ENCODE measurements at regions not wholly inside any gene's neighbourhood (a gene's known extent, or its start where the extent isn't known, plus 50 kb on each side); places are given as distances from the start of the nearest gene placed in this dataset.

DNA sequence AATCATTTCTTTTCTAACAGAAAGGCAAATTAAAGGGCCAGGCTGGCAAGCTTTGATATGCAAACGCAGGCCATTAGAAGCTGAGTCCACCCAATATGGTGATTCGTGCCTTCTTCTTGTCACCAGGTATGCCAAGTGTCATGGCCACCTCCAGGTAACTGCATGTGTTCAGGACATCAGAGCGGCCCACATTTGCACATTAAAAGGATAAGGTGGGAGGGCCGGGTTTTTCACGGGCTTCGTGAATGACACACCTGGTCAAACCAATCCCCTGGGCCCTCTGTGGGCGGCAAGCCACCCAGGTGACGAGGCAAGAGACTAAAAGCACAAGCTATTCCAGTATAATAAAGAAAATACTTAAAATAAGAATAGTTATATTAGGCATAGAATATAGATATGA lies 75.9 kb upstream of the TSPAN11 start:
- Histone ChIP-seq H3K36me3 (no peaks in the 10 kb centered on the region), H3K9me3 (no peaks in the 10 kb centered on the region), H3K4me1 (peaks cover 5% of the 10 kb centered on the region), H3K27ac (no peak overlapping the region), H3K4me3 (no peak overlapping the region), H3K27me3 (no peaks in the 10 kb centered on the region)
- intact Hi-C loops (cut with DNase I), result loop anchor here (10.0 kb wide), 1 partner anchor 134 kb away; no protein-coding TSS in a partner anchor
- TF ChIP-seq, protein P1, sequence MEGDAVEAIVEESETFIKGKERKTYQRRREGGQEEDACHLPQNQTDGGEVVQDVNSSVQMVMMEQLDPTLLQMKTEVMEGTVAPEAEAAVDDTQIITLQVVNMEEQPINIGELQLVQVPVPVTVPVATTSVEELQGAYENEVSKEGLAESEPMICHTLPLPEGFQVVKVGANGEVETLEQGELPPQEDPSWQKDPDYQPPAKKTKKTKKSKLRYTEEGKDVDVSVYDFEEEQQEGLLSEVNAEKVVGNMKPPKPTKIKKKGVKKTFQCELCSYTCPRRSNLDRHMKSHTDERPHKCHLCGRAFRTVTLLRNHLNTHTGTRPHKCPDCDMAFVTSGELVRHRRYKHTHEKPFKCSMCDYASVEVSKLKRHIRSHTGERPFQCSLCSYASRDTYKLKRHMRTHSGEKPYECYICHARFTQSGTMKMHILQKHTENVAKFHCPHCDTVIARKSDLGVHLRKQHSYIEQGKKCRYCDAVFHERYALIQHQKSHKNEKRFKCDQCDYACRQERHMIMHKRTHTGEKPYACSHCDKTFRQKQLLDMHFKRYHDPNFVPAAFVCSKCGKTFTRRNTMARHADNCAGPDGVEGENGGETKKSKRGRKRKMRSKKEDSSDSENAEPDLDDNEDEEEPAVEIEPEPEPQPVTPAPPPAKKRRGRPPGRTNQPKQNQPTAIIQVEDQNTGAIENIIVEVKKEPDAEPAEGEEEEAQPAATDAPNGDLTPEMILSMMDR (IDR thresholded peaks at IDR 0.05), result no peak
- TF ChIP-seq POLR2AphosphoS5 (IDR thresholded peaks at IDR 0.05; ENCODE audit: insufficient read depth in 1 of 2, low read depth in 1 of 2), result no peak
- TF ChIP-seq POLR2A (IDR thresholded peaks at IDR 0.05), result no peak
- no peak for DNase-seq (ENCODE audit: extremely low spot score in 2 of 2)

DNA sequence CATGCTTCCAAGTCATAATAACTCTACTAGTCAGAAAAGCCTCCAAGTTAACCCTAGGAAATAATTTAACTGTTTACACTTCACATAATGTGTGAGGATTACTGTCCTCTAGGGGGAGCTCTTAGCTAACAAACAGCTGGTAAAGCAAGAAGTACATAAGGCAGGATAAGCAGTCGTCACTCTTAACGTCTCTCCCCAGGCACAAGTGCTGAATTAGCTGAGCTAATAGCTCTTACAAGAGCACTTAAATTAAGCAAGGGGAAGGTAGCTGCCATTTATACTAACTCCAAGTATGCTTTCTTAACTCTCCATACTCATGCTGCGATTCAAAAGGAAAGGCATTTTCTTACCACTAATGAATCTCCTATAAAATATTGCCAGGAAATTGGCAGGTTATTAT lies 79.3 kb upstream of the TSPAN11 start:
- H3K27ac ChIP-seq, result no peak overlapping the region
- no peaks in the 10 kb centered on the region for H3K27me3 ChIP-seq
- H3K4me1 ChIP-seq, result peaks cover 5% of the 10 kb centered on the region
- H3K9me3 ChIP-seq, result no peaks in the 10 kb centered on the region
- no peak overlapping the region for H3K4me3 ChIP-seq
- DNase-seq (ENCODE audit: extremely low spot score in 2 of 2), result no peak
- no peak for TF ChIP-seq POLR2AphosphoS5 (IDR thresholded peaks at IDR 0.05; ENCODE audit: insufficient read depth in 1 of 2, low read depth in 1 of 2)
- TF ChIP-seq, protein P1 (IDR thresholded peaks at IDR 0.05), result peak; percentile 41 to 55 (median 43)
- intact Hi-C loops (cut with DNase I), result loop anchor here (10.0 kb wide), 1 partner anchor 428 kb away; no protein-coding TSS in a partner anchor
- no peaks in the 10 kb centered on the region for H3K36me3 ChIP-seq

DNA sequence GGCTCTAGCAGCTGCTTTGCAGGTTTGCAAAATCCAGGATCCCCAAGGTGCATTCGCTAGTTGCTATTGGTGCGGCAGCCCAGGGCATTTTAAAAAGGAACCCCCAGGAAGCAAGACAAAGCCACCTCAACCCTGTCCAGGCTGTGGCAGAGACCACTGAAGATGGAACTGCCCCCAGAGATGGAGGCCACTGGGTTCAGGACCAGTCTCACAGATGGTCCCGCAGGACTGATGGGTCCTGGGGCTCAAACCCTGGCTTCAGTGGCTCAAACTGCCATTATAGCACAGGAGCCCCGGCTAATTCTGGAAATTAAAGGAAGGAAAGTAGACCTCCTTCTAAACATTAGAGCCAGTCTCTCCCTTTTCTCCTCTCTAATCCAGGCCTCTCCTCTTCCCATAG lies 79.8 kb upstream of the TSPAN11 start:
- Histone ChIP-seq H3K9me3 (no peaks in the 10 kb centered on the region), H3K27ac (no peak overlapping the region), H3K4me1 (peaks cover 4% of the 10 kb centered on the region), H3K27me3 (no peaks in the 10 kb centered on the region), H3K36me3 (no peaks in the 10 kb centered on the region), H3K4me3 (no peak overlapping the region)
- DNase-seq (ENCODE audit: extremely low spot score in 2 of 2), result peak in 1 of 2 donors; percentile 49
- no peak for TF ChIP-seq POLR2A (IDR thresholded peaks at IDR 0.05)
- TF ChIP-seq, protein P1 (IDR thresholded peaks at IDR 0.05), result no peak
- TF ChIP-seq POLR2AphosphoS5 (IDR thresholded peaks at IDR 0.05; ENCODE audit: insufficient read depth in 1 of 2, low read depth in 1 of 2), result no peak
- intact Hi-C loops (cut with DNase I), result loop anchor here (10.0 kb wide), 1 partner anchor 428 kb away; no protein-coding TSS in a partner anchor

DNA sequence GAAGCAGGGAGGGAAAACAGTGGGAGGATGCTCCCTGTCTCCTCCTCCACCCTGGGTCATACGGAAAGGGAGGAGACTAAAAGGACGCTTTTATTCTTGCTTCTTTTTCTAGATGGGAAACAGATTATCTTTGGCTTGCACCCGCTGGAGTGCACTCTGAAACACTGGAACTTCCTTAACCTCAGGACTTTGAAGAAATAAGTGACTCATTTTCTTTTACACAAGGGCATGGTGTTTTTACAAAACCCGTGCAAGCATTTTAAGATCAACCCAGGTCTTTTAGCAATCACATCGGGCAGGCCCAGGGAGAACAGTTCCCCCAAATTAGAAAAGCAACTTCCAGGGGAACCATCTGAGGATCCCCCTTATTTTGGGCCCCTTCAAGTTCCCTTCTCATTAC lies 80.9 kb upstream of the TSPAN11 start:
- intact Hi-C loops (cut with DNase I), result loop anchor here (10.0 kb wide), 1 partner anchor 429 kb away; no protein-coding TSS in a partner anchor
- no peaks in the 10 kb centered on the region for H3K36me3 ChIP-seq
- no peak overlapping the region for H3K27ac ChIP-seq
- no peaks in the 10 kb centered on the region for H3K27me3 ChIP-seq
- no peak overlapping the region for H3K4me3 ChIP-seq
- no peak for DNase-seq (ENCODE audit: extremely low spot score in 2 of 2)
- H3K4me1 ChIP-seq, result no peaks in the 10 kb centered on the region
- no peaks in the 10 kb centered on the region for H3K9me3 ChIP-seq
- TF ChIP-seq POLR2A (IDR thresholded peaks at IDR 0.05) (no peak), POLR2AphosphoS5 (IDR thresholded peaks at IDR 0.05; ENCODE audit: insufficient read depth in 1 of 2, low read depth in 1 of 2) (no peak)
- TF ChIP-seq, protein P1 (IDR thresholded peaks at IDR 0.05), result no peak

DNA sequence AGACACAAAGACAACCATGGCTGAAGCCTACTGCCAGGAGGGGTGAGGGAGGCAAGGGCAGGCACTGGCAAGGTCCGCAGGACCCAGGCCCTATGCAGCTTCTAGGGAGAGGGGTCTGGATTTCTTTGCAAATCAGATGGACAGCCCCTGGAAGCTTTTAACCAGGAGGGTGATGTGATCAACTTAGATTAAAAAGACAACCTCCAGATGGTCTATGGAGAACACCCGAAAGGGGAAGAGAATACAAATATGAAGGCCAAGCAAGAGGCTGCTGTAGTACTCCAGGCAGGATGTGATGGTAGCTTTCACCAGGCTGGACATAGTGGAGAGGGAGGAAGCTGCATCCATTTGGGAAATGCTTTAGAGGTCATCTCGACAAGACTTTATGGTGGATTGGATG lies 83.3 kb upstream of the TSPAN11 start:
- intact Hi-C loops (cut with DNase I), result loop anchor here (10.0 kb wide), 1 partner anchor 432 kb away; no protein-coding TSS in a partner anchor

More for the DNA sequence above, 83.3 kb upstream of the TSPAN11 start:
- Histone ChIP-seq H3K4me3 (no peak overlapping the region), H3K36me3 (no peaks in the 10 kb centered on the region), H3K4me1 (no peaks in the 10 kb centered on the region), H3K27me3 (no peaks in the 10 kb centered on the region), H3K27ac (no peak overlapping the region), H3K9me3 (no peaks in the 10 kb centered on the region)
- TF ChIP-seq, protein P1 (IDR thresholded peaks at IDR 0.05), result no peak
- TF ChIP-seq POLR2A (IDR thresholded peaks at IDR 0.05) (no peak), POLR2AphosphoS5 (IDR thresholded peaks at IDR 0.05; ENCODE audit: insufficient read depth in 1 of 2, low read depth in 1 of 2) (no peak)
- DNase-seq (ENCODE audit: extremely low spot score in 2 of 2), result peak in 1 of 2 donors; percentile 74
